Left colon (tissue), 2 donors: ENCODE measurements at regions not wholly inside any gene's neighbourhood (a gene's known extent, or its start where the extent isn't known, plus 50 kb on each side); places are given as distances from the start of the nearest gene placed in this dataset.
A peak's percentile ranks its signal among the peaks of the same experiment; 100 is the strongest.

Experiments
- ATAC-seq: fragments of 200-7000 bp; cut with Tn5 transposase; one replicate; pipeline ENCODE4 v1.9.1; 2020; ENCODE audit warnings: mild to moderate bottlenecking, moderate library complexity
- DNase-seq, 2 donors: peaks; one replicate each; pipeline ENCODE4 v3.0.0-alpha.2; 2020
- intact Hi-C, 2 donors: fragments of 100-400 bp; cut with DNase I in 1 of 2; cut with micrococcal nuclease in 1 of 2; formaldehyde crosslinking; loops; one replicate each; pipeline versions ENCODE4 v1.11.2 to v1.14.0; 2022; cut with DNase I, micrococcal nuclease
- donor health status: DM: no; HTN: no; CAD: no.
- donor health status: DM: yes; HTN: yes; CAD: no.

GRCh38 chr4:143133977-143134376 is 50.7 kb upstream of the USP38 start:
- DNase-seq (peak; percentile 8 to 33), ATAC-seq (peak; percentile 100)
- intact Hi-C loops = no loop called here
